H9 (cell line): ENCODE measurements at regions not wholly inside any gene's neighbourhood (a gene's known extent, or its start where the extent isn't known, plus 50 kb on each side); places are given as distances from the start of the nearest gene placed in this dataset.

Experiments used
- DNase-seq: peaks from one replicate; pipeline ENCODE4 v3.0.0-alpha.2; 2017
- H2AFZ ChIP-seq: one replicate; pipeline ENCODE4 v1.6.1; 2013; ENCODE audit warnings: mild to moderate bottlenecking, low read length, control low read depth, moderate library complexity
- H2AK5ac ChIP-seq: 2 replicates; pipeline ENCODE4 v1.6.1; 2013; ENCODE audit warnings: low read length, control low read depth, mixed read lengths; ENCODE audit not compliant: insufficient read length
- H2BK120ac ChIP-seq: one replicate; pipeline ENCODE4 v1.6.1; 2013; ENCODE audit warnings: low read depth, mild to moderate bottlenecking, low read length, control low read depth, inconsistent platforms; ENCODE audit not compliant: poor library complexity, severe bottlenecking
- H2BK12ac ChIP-seq: 2 replicates; pipeline ENCODE4 v1.6.1; 2013; ENCODE audit warnings: low read length, control low read depth, mixed read lengths, low read depth; ENCODE audit not compliant: insufficient read length
- H2BK15ac ChIP-seq: 2 replicates; pipeline ENCODE4 v1.6.1; 2013; ENCODE audit warnings: low read depth, low read length, control low read depth
- H2BK20ac ChIP-seq: one replicate; pipeline ENCODE4 v1.6.1; 2013; ENCODE audit warnings: low read depth, mild to moderate bottlenecking, low read length, control low read depth, inconsistent platforms; ENCODE audit not compliant: poor library complexity, severe bottlenecking
- H2BK5ac ChIP-seq: 2 replicates; pipeline ENCODE4 v1.6.1; 2013; ENCODE audit warnings: low read length, control low read depth, mixed read lengths; ENCODE audit not compliant: insufficient read length
- H3K14ac ChIP-seq: 2 replicates; pipeline ENCODE4 v1.6.1; 2013; ENCODE audit warnings: low read length, control low read depth; ENCODE audit not compliant: insufficient read depth
- H3K18ac ChIP-seq: 2 replicates; pipeline ENCODE4 v1.6.1; 2013; ENCODE audit warnings: low read depth, mild to moderate bottlenecking, mixed read lengths, low read length, control low read depth; ENCODE audit not compliant: insufficient read length
- H3K23ac ChIP-seq: 2 replicates; pipeline ENCODE4 v1.6.1; 2013; ENCODE audit warnings: low read length, control low read depth, mixed read lengths, low read depth; ENCODE audit not compliant: insufficient read length
- H3K23me2 ChIP-seq: 2 replicates; pipeline ENCODE4 v1.6.1; 2013; ENCODE audit warnings: low read depth, mild to moderate bottlenecking, mixed read lengths, low read length, control low read depth; ENCODE audit not compliant: insufficient read length, poor library complexity, severe bottlenecking
- H3K27ac ChIP-seq: 2 replicates; pipeline ENCODE4 v1.5.1; 2013; ENCODE audit warnings: low read length, control low read depth, mixed read lengths, low read depth; ENCODE audit not compliant: insufficient read length
- H3K27me3 ChIP-seq: 2 replicates; pipeline ENCODE4 v1.6.1; 2013; ENCODE audit warnings: low read length, control low read depth, inconsistent platforms; ENCODE audit not compliant: insufficient read depth
- H3K4ac ChIP-seq: 2 replicates; pipeline ENCODE4 v1.6.1; 2013; ENCODE audit warnings: low read depth, mild to moderate bottlenecking, control low read depth, inconsistent platforms, low read length, moderate library complexity
- H3K4me1 ChIP-seq: 2 replicates; pipeline ENCODE4 v1.6.1; 2013; ENCODE audit warnings: low read length, control low read depth, inconsistent platforms; ENCODE audit not compliant: insufficient read depth
- H3K4me2 ChIP-seq: 2 replicates; pipeline ENCODE4 v1.6.1; 2013; ENCODE audit warnings: low read length, control low read depth, mixed read lengths; ENCODE audit not compliant: insufficient read length, insufficient read depth
- H3K56ac ChIP-seq: 2 replicates; pipeline ENCODE4 v1.6.1; 2013; ENCODE audit warnings: low read depth, mild to moderate bottlenecking, mixed read lengths, low read length, control low read depth; ENCODE audit not compliant: insufficient read length
- H3K79me1 ChIP-seq: 2 replicates; pipeline ENCODE4 v1.6.1; 2013; ENCODE audit warnings: low read depth, mild to moderate bottlenecking, moderate library complexity, low read length, control low read depth, inconsistent platforms; ENCODE audit not compliant: insufficient read depth, poor library complexity, severe bottlenecking
- H3K79me2 ChIP-seq: 2 replicates; pipeline ENCODE4 v1.6.1; 2013; ENCODE audit warnings: low read length, control low read depth, inconsistent platforms; ENCODE audit not compliant: insufficient read depth
- H3K9ac ChIP-seq: 2 replicates; pipeline ENCODE4 v1.6.1; 2013; ENCODE audit warnings: low read length, control low read depth, mixed read lengths; ENCODE audit not compliant: insufficient read length; ENCODE audit errors: extremely low read depth
- H3K9me3 ChIP-seq: one replicate; pipeline ENCODE4 v1.6.1; 2013; ENCODE audit warnings: low read depth, low read length, inconsistent platforms; ENCODE audit not compliant: control insufficient read depth
- H3T11ph ChIP-seq: one replicate; pipeline ENCODE4 v1.6.1; 2013; ENCODE audit warnings: mild to moderate bottlenecking, low read length, control low read depth, inconsistent platforms
- H4K20me1 ChIP-seq: one replicate; pipeline ENCODE4 v1.6.1; 2013; ENCODE audit not compliant: control insufficient read depth, insufficient read length, insufficient read depth
- H4K5ac ChIP-seq: 2 replicates; pipeline ENCODE4 v1.6.1; 2013; ENCODE audit warnings: low read depth, mild to moderate bottlenecking, mixed read lengths, low read length, control low read depth; ENCODE audit not compliant: insufficient read length
- H4K8ac ChIP-seq: replicated peaks from 2 replicates; pipeline ENCODE4 v1.6.1; 2013; ENCODE audit warnings: low read length, control low read depth, mixed read lengths, low read depth; ENCODE audit not compliant: insufficient read length
- H4K91ac ChIP-seq: 2 replicates; pipeline ENCODE4 v1.6.1; 2013; ENCODE audit warnings: low read depth, mild to moderate bottlenecking, moderate library complexity, mixed read lengths, low read length, control low read depth; ENCODE audit not compliant: insufficient read length
- H3K27ac Mint-ChIP-seq, 3 experiments: 2 replicates in 2 of 3; 3 replicates in 1 of 3; pipeline ENCODE4 v1.8.0; 2020 to 2021; ENCODE audit warnings: mixed read lengths in 3 of 3, mild to moderate bottlenecking in 1 of 3, moderate library complexity in 1 of 3
- H3K27me3 Mint-ChIP-seq: 2 replicates; pipeline ENCODE4 v1.8.0; 2021; ENCODE audit warnings: low read depth, mild to moderate bottlenecking, moderate library complexity, mixed read lengths
- H3K36me3 Mint-ChIP-seq, 3 experiments: 2 replicates in 2 of 3; 3 replicates in 1 of 3; pipeline ENCODE4 v1.8.0; 2020 to 2021; ENCODE audit warnings: low read depth in 3 of 3, mixed read lengths in 3 of 3; ENCODE audit not compliant: insufficient read depth in 1 of 3
- H3K4me1 Mint-ChIP-seq, 2 experiments: 2 replicates each; pipeline ENCODE4 v1.8.0; 2020; ENCODE audit warnings: mixed read lengths in 2 of 2
- H3K4me3 Mint-ChIP-seq, 2 experiments: 2 replicates in 1 of 2; 3 replicates in 1 of 2; pipeline ENCODE4 v1.8.0; 2020 to 2021; ENCODE audit warnings: mild to moderate bottlenecking in 2 of 2, mixed read lengths in 2 of 2, moderate library complexity in 1 of 2
- H3K9me3 Mint-ChIP-seq, 2 experiments: 2 replicates in 1 of 2; 3 replicates in 1 of 2; pipeline ENCODE4 v1.8.0; 2020; ENCODE audit warnings: mild to moderate bottlenecking in 2 of 2, mixed read lengths in 2 of 2, moderate library complexity in 1 of 2
- WGBS: extraction: QIAGEN DNeasy Blood & Tissue Kit; methylation state at CpG from one replicate; pipeline ENCODE4 v1.1.7; 2013; ENCODE audit warnings: missing lambda C conversion rate, low lambda C conversion rate, mixed read lengths; ENCODE audit not compliant: insufficient read length; ENCODE audit errors: extremely low coverage; 5-methylcytosine and 5-hydroxymethylcytosine counted together
- TF ChIP-seq, protein P1 (sequence below): fragments of 200-600 bp; sonication (generic); conservative IDR thresholded peaks from 3 replicates; pipeline ENCODE4 v1.8.0; 2021; ENCODE audit warnings: antibody characterized with exemption, mild to moderate bottlenecking

DNA sequence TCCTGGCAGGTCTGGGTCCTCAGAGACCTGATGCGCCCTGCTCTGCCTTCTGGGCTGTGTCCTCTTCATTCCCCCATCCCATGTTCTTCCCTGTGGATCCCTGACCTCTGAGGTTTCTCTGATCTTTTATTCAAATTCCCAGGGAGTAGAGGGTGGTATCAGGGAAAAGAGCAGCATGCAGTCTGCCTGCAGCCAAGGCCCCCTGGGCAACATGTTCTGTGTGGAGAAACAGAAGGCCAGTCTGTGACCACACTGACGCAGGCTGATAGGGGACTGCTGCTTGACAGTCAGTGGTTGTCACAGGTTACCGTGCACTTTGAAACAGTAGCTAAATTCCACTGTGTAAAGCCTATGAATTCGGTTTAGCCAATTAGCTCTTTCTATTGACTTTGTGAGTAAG lies 156.6 kb upstream of the IRX2 start:
- no peak overlapping the region for H2AFZ ChIP-seq
- no peak overlapping the region for H3K9ac ChIP-seq
- H2BK12ac ChIP-seq = no peak overlapping the region
- no peaks in the 10 kb centered on the region; a peak in 2 of 7 replicates for H3K36me3 Mint-ChIP-seq
- H3K27ac ChIP-seq = no peak overlapping the region
- H3K4ac ChIP-seq = no peak overlapping the region
- H3K4me1 Mint-ChIP-seq = peaks cover 11 to 13% of the 10 kb centered on the region in 2 experiments
- H3K9me3 ChIP-seq = no peaks in the 10 kb centered on the region
- H3K27me3 Mint-ChIP-seq = peaks cover 10% of the 10 kb centered on the region
- H3K18ac ChIP-seq = no peak overlapping the region
- no peak overlapping the region for H3K4me3 Mint-ChIP-seq
- H4K8ac ChIP-seq = no peak overlapping the region
- no peaks in the 10 kb centered on the region for H3K27me3 ChIP-seq
- no peaks in the 10 kb centered on the region for H3K79me2 ChIP-seq
- no peak overlapping the region for H4K91ac ChIP-seq
- no peak overlapping the region for H2BK5ac ChIP-seq
- H3K23ac ChIP-seq = no peak overlapping the region
- no peak overlapping the region for H2BK20ac ChIP-seq
- no peak overlapping the region for H4K5ac ChIP-seq
- no peaks in the 10 kb centered on the region for H3K4me1 ChIP-seq
- H3K56ac ChIP-seq = no peak overlapping the region
- no peak overlapping the region for H2BK120ac ChIP-seq
- H4K20me1 ChIP-seq = peaks cover 2% of the 10 kb centered on the region
- no peak overlapping the region for H3T11ph ChIP-seq
- no peaks in the 10 kb centered on the region; a peak in 1 of 5 replicates for H3K9me3 Mint-ChIP-seq
- no peak overlapping the region for H3K27ac Mint-ChIP-seq
- H3K23me2 ChIP-seq = no peaks in the 10 kb centered on the region
- no CpG with 5 or more reads among the region's 4 CpGs for WGBS
- no peak overlapping the region for H2AK5ac ChIP-seq
- no peak overlapping the region; the same call in 1 of the 2 replicates for H3K14ac ChIP-seq
- H2BK15ac ChIP-seq = no peak overlapping the region
- TF ChIP-seq, protein P1, sequence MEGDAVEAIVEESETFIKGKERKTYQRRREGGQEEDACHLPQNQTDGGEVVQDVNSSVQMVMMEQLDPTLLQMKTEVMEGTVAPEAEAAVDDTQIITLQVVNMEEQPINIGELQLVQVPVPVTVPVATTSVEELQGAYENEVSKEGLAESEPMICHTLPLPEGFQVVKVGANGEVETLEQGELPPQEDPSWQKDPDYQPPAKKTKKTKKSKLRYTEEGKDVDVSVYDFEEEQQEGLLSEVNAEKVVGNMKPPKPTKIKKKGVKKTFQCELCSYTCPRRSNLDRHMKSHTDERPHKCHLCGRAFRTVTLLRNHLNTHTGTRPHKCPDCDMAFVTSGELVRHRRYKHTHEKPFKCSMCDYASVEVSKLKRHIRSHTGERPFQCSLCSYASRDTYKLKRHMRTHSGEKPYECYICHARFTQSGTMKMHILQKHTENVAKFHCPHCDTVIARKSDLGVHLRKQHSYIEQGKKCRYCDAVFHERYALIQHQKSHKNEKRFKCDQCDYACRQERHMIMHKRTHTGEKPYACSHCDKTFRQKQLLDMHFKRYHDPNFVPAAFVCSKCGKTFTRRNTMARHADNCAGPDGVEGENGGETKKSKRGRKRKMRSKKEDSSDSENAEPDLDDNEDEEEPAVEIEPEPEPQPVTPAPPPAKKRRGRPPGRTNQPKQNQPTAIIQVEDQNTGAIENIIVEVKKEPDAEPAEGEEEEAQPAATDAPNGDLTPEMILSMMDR = no peak
- H3K79me1 ChIP-seq = no peaks in the 10 kb centered on the region
- DNase-seq = peak; percentile 5
- no peak overlapping the region for H3K4me2 ChIP-seq
